Tibial nerve (tissue), 4 donors: ENCODE measurements at regions not wholly inside any gene's neighbourhood (a gene's known extent, or its start where the extent isn't known, plus 50 kb on each side); places are given as distances from the start of the nearest gene placed in this dataset.

Experiments used
- CTCF ChIP-seq, 5 experiments: fragments of 200-600 bp in 3 of 5; fragments of 450-650 bp in 2 of 5; sonication (generic) in 3 of 5; IDR thresholded peaks; one replicate each; pipeline ENCODE4 v1.5.1; 2016 to 2019; ENCODE audit warnings: antibody characterized with exemption in 5 of 5, mild to moderate bottlenecking in 3 of 5, moderate library complexity in 2 of 5
- EP300 ChIP-seq, 2 donors: sonication (generic); formaldehyde crosslinking; IDR thresholded peaks; one replicate each; pipeline ENCODE4 v1.6.1; 2017; ENCODE audit warnings: antibody characterized with exemption in 2 of 2, mild to moderate bottlenecking in 1 of 2
- POLR2A ChIP-seq, 2 donors: fragments of 450-650 bp; IDR thresholded peaks; one replicate each; pipeline ENCODE4 v1.6.1; 2017; ENCODE audit warnings: antibody characterized with exemption in 2 of 2, mild to moderate bottlenecking in 2 of 2, moderate library complexity in 2 of 2

GRCh38 chr2:14684516-14684915, 52.0 kb downstream of the LRATD1 start:
- TF ChIP-seq POLR2A (IDR thresholded peaks at IDR 0.05) (no peak), CTCF (IDR thresholded peaks at IDR 0.05) (no peak), EP300 (IDR thresholded peaks at IDR 0.05) (no peak)
